ENCODE measurements at regions not wholly inside any gene's neighbourhood (a gene's known extent, or its start where the extent isn't known, plus 50 kb on each side); places are given as distances from the start of the nearest gene placed in this dataset.

GRCh38 chr10:31171402-31172083 is 139.9 kb upstream of the ZNF438 start:
- DNase-seq (ENCODE audit: extremely low read depth, low read depth), result peak; percentile 49
- no peak for TF ChIP-seq CTCF (IDR thresholded peaks at IDR 0.05; ENCODE audit: low read depth, low read length)

GRCh38 chr10:31172925-31173324 is 141.3 kb upstream of the ZNF438 start:
- TF ChIP-seq CTCF (IDR thresholded peaks at IDR 0.05; ENCODE audit: low read depth, low read length), result no peak
- no peak for DNase-seq (ENCODE audit: extremely low read depth, low read depth)

GRCh38 chr10:31173752-31174151 is 142.1 kb upstream of the ZNF438 start:
- TF ChIP-seq CTCF (IDR thresholded peaks at IDR 0.05; ENCODE audit: low read depth, low read length), result no peak
- DNase-seq (ENCODE audit: extremely low read depth, low read depth), result no peak

GRCh38 chr10:31179091-31179680 is 139.8 kb upstream of the ZEB1 start:
- no peak for TF ChIP-seq CTCF (IDR thresholded peaks at IDR 0.05; ENCODE audit: low read depth, low read length)
- DNase-seq (ENCODE audit: extremely low read depth, low read depth), result no peak

GRCh38 chr10:31186225-31187000 is 132.6 kb upstream of the ZEB1 start:
- no peak for DNase-seq (ENCODE audit: extremely low read depth, low read depth)
- no peak for TF ChIP-seq CTCF (IDR thresholded peaks at IDR 0.05; ENCODE audit: low read depth, low read length)

GRCh38 chr10:31187182-31187581 is 131.8 kb upstream of the ZEB1 start:
- no peak for TF ChIP-seq CTCF (IDR thresholded peaks at IDR 0.05; ENCODE audit: low read depth, low read length)
- no peak for DNase-seq (ENCODE audit: extremely low read depth, low read depth)

GRCh38 chr10:31187607-31188210 is 131.3 kb upstream of the ZEB1 start:
- no peak for TF ChIP-seq CTCF (IDR thresholded peaks at IDR 0.05; ENCODE audit: low read depth, low read length)
- DNase-seq (ENCODE audit: extremely low read depth, low read depth), result no peak

Measured in AG09319 (cell line).